NCI-H1417 treated with DMSO at 0.1 percent for 48 hours (cell line): ENCODE measurements at regions not wholly inside any gene's neighbourhood (a gene's known extent, or its start where the extent isn't known, plus 50 kb on each side); places are given as distances from the start of the nearest gene placed in this dataset.

Experiments
- DNase-seq: peaks from one replicate; lab custom pipeline; 2025; lab: John Stamatoyannopoulos, UW

- DNase-seq, result no peak
Measured at GRCh38 chr3:178389258-178389657, 147.0 kb upstream of the KCNMB2 start.

- no peak for DNase-seq
Measured at GRCh38 chr3:178392511-178392926, 143.7 kb upstream of the KCNMB2 start.

GRCh38 chr3:178393146-178393545 is 143.1 kb upstream of the KCNMB2 start:
- no peak for DNase-seq

- DNase-seq, result no peak
Measured at GRCh38 chr3:178393824-178394223, 142.4 kb upstream of the KCNMB2 start.

GRCh38 chr3:178396318-178396717 is 139.9 kb upstream of the KCNMB2 start:
- DNase-seq, result no peak

- no peak for DNase-seq
Measured at GRCh38 chr3:178397202-178397601, 139.0 kb upstream of the KCNMB2 start.

GRCh38 chr3:178397836-178398235 is 138.4 kb upstream of the KCNMB2 start:
- no peak for DNase-seq

GRCh38 chr3:178404961-178405360 is 131.3 kb upstream of the KCNMB2 start:
- no peak for DNase-seq

GRCh38 chr3:178405531-178405930 is 130.7 kb upstream of the KCNMB2 start:
- DNase-seq, result no peak

GRCh38 chr3:178406206-178406605 is 130.0 kb upstream of the KCNMB2 start:
- DNase-seq, result no peak

GRCh38 chr3:178415384-178415783 is 120.9 kb upstream of the KCNMB2 start:
- no peak for DNase-seq

GRCh38 chr3:178417736-178418135 is 118.5 kb upstream of the KCNMB2 start:
- no peak for DNase-seq

- DNase-seq, result no peak
Measured at GRCh38 chr3:178419071-178419470, 117.2 kb upstream of the KCNMB2 start.

- DNase-seq, result peak; percentile 83
Measured at GRCh38 chr3:178420033-178420432, 116.2 kb upstream of the KCNMB2 start.

GRCh38 chr3:178421069-178421468 is 115.2 kb upstream of the KCNMB2 start:
- peak; percentile 55 for DNase-seq

- no peak for DNase-seq
Measured at GRCh38 chr3:178422406-178422805, 113.8 kb upstream of the KCNMB2 start.

GRCh38 chr3:178428037-178428436 is 108.2 kb upstream of the KCNMB2 start:
- no peak for DNase-seq

GRCh38 chr3:178434206-178434805 is 101.9 kb upstream of the KCNMB2 start:
- peak; percentile 39 for DNase-seq

- DNase-seq, result no peak
Measured at GRCh38 chr3:178435575-178435974, 100.7 kb upstream of the KCNMB2 start.

- peak; percentile 37 for DNase-seq
Measured at GRCh38 chr3:178436773-178437172, 99.5 kb upstream of the KCNMB2 start.

GRCh38 chr3:178437236-178437635 is 99.0 kb upstream of the KCNMB2 start:
- no peak for DNase-seq

- DNase-seq, result no peak
Measured at GRCh38 chr3:178439504-178439903, 96.7 kb upstream of the KCNMB2 start.

- no peak for DNase-seq
Measured at GRCh38 chr3:178440043-178440442, 96.2 kb upstream of the KCNMB2 start.

- no peak for DNase-seq
Measured at GRCh38 chr3:178443634-178444033, 92.6 kb upstream of the KCNMB2 start.

GRCh38 chr3:178445139-178445538 is 91.1 kb upstream of the KCNMB2 start:
- no peak for DNase-seq
